CD4-positive, alpha-beta T cell treated with Interleukin-1 beta for 1 hour (primary cell): ENCODE measurements at regions not wholly inside any gene's neighbourhood (a gene's known extent, or its start where the extent isn't known, plus 50 kb on each side); places are given as distances from the start of the nearest gene placed in this dataset.
A peak's percentile ranks its signal among the peaks of the same experiment; 100 is the strongest.
"Not testable (repeated sequence)": the region's sequence is repeated elsewhere in the genome, so short reads cannot be mapped to it uniquely, and the experiment has no call there.

Experiments used
- DNase-seq, 2 donors: peaks; one replicate each; pipeline ENCODE4 v3.0.0-alpha.2; 2020 to 2022

GRCh38 chr10:46749470-46749869 lies 161.8 kb upstream of the PTPN20 start:
- peak in 1 of 2 donors; percentile 3 for DNase-seq

- DNase-seq, result not testable (repeated sequence)
Measured at GRCh38 chr10:46753763-46754162, 157.5 kb upstream of the PTPN20 start.

GRCh38 chr10:46761471-46761870 lies 149.8 kb upstream of the PTPN20 start:
- not testable (repeated sequence) for DNase-seq

- not testable (repeated sequence) for DNase-seq
Measured at GRCh38 chr10:46768515-46769291, 142.5 kb upstream of the PTPN20 start.

GRCh38 chr10:46773178-46773896 lies 137.9 kb upstream of the PTPN20 start:
- DNase-seq, result not testable (repeated sequence)

GRCh38 chr10:46773897-46774236 lies 137.4 kb upstream of the PTPN20 start:
- peak; percentile 7 to 12 for DNase-seq

GRCh38 chr10:46774366-46774765 lies 136.9 kb upstream of the PTPN20 start:
- not testable (repeated sequence) for DNase-seq

GRCh38 chr10:46774945-46775667 lies 136.1 kb upstream of the PTPN20 start:
- not testable (repeated sequence) for DNase-seq

- DNase-seq, result not testable (repeated sequence)
Measured at GRCh38 chr10:46775668-46776059, 135.6 kb upstream of the PTPN20 start.

- not testable (repeated sequence) for DNase-seq
Measured at GRCh38 chr10:46779571-46779970, 131.7 kb upstream of the PTPN20 start.

- not testable (repeated sequence) for DNase-seq
Measured at GRCh38 chr10:46780164-46780563, 131.1 kb upstream of the PTPN20 start.

GRCh38 chr10:46781001-46781400 lies 130.2 kb upstream of the PTPN20 start:
- not testable (repeated sequence) for DNase-seq

- not testable (repeated sequence) for DNase-seq
Measured at GRCh38 chr10:46782001-46782874, 129.0 kb upstream of the PTPN20 start.

- not testable (repeated sequence) for DNase-seq
Measured at GRCh38 chr10:46784665-46785064, 126.6 kb upstream of the PTPN20 start.

GRCh38 chr10:46786125-46786517 lies 125.1 kb upstream of the PTPN20 start:
- not testable (repeated sequence) for DNase-seq

- peak; percentile 29 to 54 for DNase-seq
Measured at GRCh38 chr10:46786518-46787320, 124.5 kb upstream of the PTPN20 start.

- DNase-seq, result peak; percentile 19 to 20
Measured at GRCh38 chr10:46787321-46787615, 124.0 kb upstream of the PTPN20 start.

- not testable (repeated sequence) for DNase-seq
Measured at GRCh38 chr10:46792657-46793357, 118.4 kb upstream of the PTPN20 start.

GRCh38 chr10:46796351-46796750 lies 114.9 kb upstream of the PTPN20 start:
- DNase-seq, result not testable (repeated sequence)

- not testable (repeated sequence) for DNase-seq
Measured at GRCh38 chr10:46802010-46802409, 109.2 kb upstream of the PTPN20 start.

GRCh38 chr10:46803082-46803481 lies 108.1 kb upstream of the PTPN20 start:
- not testable (repeated sequence) for DNase-seq
